ENCODE measurements at regions not wholly inside any gene's neighbourhood (a gene's known extent, or its start where the extent isn't known, plus 50 kb on each side); places are given as distances from the start of the nearest gene placed in this dataset.

GRCh38 chr20:23146857-23147637 is 60.9 kb upstream of the CD93 start:
- H3K9me3 ChIP-seq (ENCODE audit: control insufficient read depth, insufficient read depth, low read length), result no peaks in the 10 kb centered on the region
- no peak for DNase-seq

More at GRCh38 chr20:23146857-23147637, 60.9 kb upstream of the CD93 start:
- no CpG with 5 or more reads among the region's 7 CpGs for WGBS, 2 experiments (ENCODE audit: extremely low coverage in 2 of 2, insufficient read length in 1 of 2)
- Histone ChIP-seq H2AFZ (replicated peaks; ENCODE audit: low read length, poor library complexity) (peak overlapping the region; percentile 16), H3K9ac (ENCODE audit: low read depth, low read length) (no peak overlapping the region), H3K4ac (ENCODE audit: low read depth, low read length) (peak overlapping the region; percentile 76; the same call in 1 of the 2 replicates), H3K4me3 (ENCODE audit: insufficient read depth, low read depth, low read length) (no peak overlapping the region), H4K20me1 (ENCODE audit: insufficient read depth, low read length) (no peaks in the 10 kb centered on the region), H3K27me3 (ENCODE audit: control insufficient read depth, insufficient read depth, low read length) (no peaks in the 10 kb centered on the region), H2BK15ac (ENCODE audit: low read depth, low read length) (peak overlapping the region; percentile 29; the same call in 1 of the 3 replicates), H3K23ac (ENCODE audit: low read depth, low read length) (peak overlapping the region; percentile 49; the same call in 1 of the 2 replicates), H3K56ac (ENCODE audit: extremely low read depth, insufficient read depth, low read length) (no peak overlapping the region), H2AK9ac (replicated peaks; ENCODE audit: low read depth, low read length, poor library complexity) (no peak overlapping the region), H2AK5ac (ENCODE audit: low read depth, low read length) (peak overlapping the region; percentile 81; the same call in 1 of the 2 replicates), H3K9me1 (ENCODE audit: insufficient read depth, low read length) (peaks cover 44% of the 10 kb centered on the region), H3K4me2 (ENCODE audit: low read depth, low read length) (peak overlapping the region; percentile 23; the same call in 1 of the 2 replicates), H2BK5ac (ENCODE audit: low read depth, low read length, poor library complexity, severe bottlenecking) (peak overlapping the region; percentile 25), H4K5ac (ENCODE audit: low read depth, low read length) (no peak overlapping the region), H3K27ac (ENCODE audit: insufficient read depth, low read length) (no peak overlapping the region), H3K14ac (replicated peaks; ENCODE audit: low read depth, low read length) (peak overlapping the region; percentile 43), H2BK120ac (ENCODE audit: low read depth, low read length) (peak overlapping the region; percentile 49), H4K8ac (ENCODE audit: low read depth in 2 of 2, low read length in 2 of 2) (peak overlapping the region in 1 of 2 experiments; percentile 58; a peak in 1 of 4 replicates), H3K36me3 (ENCODE audit: control insufficient read depth, insufficient read depth, low read length) (no peaks in the 10 kb centered on the region), H3K79me1 (ENCODE audit: low read depth in 1 of 2, low read length in 2 of 2) (no peaks in the 10 kb centered on the region), H4K91ac (ENCODE audit: insufficient read depth, low read depth, low read length) (peak overlapping the region; percentile 19; the same call in 1 of the 2 replicates), H3K18ac (ENCODE audit: low read depth, low read length) (peak overlapping the region; percentile 18; the same call in 1 of the 2 replicates), H2BK20ac (ENCODE audit: low read depth, low read length) (peak overlapping the region; percentile 76), H3K4me1 (ENCODE audit: control insufficient read depth, insufficient read depth, low read length) (peaks cover 34% of the 10 kb centered on the region)
- POLR2A ChIA-PET (ENCODE audit: unreplicated experiment), result no interaction called here
- dilution Hi-C loops (cut with HindIII; ENCODE audit: low sequenced_read_pairs, unreplicated experiment), result no loop called here
- no TSS peak for BruUV-seq (replicated peaks)
- intact Hi-C loops (cut with micrococcal nuclease), result loop anchor here (10.0 kb wide), 1 partner anchor 208 kb away; the partner anchor contains the start of gene NXT1
- no peak for ATAC-seq (ENCODE audit: low read depth)
- CTCF ChIA-PET, result no interaction called here
- in situ Hi-C loops (cut with MboI; ENCODE audit: low sequenced_read_pairs), result no loop called here
- no peak for TF ChIP-seq RAD21 (IDR thresholded peaks at IDR 0.05; ENCODE audit: low read length)
- TF ChIP-seq MAZ (IDR thresholded peaks at IDR 0.05; ENCODE audit: borderline replicate concordance, low read depth, low read length), result no peak
- no peak for TF ChIP-seq RFX5 (IDR thresholded peaks at IDR 0.05; ENCODE audit: low read depth, low read length)
- TF ChIP-seq SMC3 (IDR thresholded peaks at IDR 0.05; ENCODE audit: low read depth, low read length), result no peak
- no peak for TF ChIP-seq MAFK (IDR thresholded peaks at IDR 0.05; ENCODE audit: low read depth, low read length)
- TF ChIP-seq ELK1 (IDR thresholded peaks at IDR 0.05; ENCODE audit: borderline replicate concordance, low read depth, low read length), result no peak
- TF ChIP-seq FOS (IDR thresholded peaks at IDR 0.05; ENCODE audit: low read depth, low read length), result no peak
- no peak for TF ChIP-seq CEBPB (IDR thresholded peaks at IDR 0.05; ENCODE audit: low read depth, low read length)
- TF ChIP-seq RCOR1 (IDR thresholded peaks at IDR 0.05; ENCODE audit: insufficient replicate concordance, low read length), result no peak
- TF ChIP-seq POLR2A (IDR thresholded peaks at IDR 0.05; ENCODE audit: low read depth, low read length), result no peak
- no peak for TF ChIP-seq CHD1 (IDR thresholded peaks at IDR 0.05; ENCODE audit: low read depth, low read length)
- no peak for TF ChIP-seq NFE2L2 (IDR thresholded peaks at IDR 0.05; ENCODE audit: low read depth, low read length)
- TF ChIP-seq CTCF (conservative IDR thresholded peaks at IDR 0.05; ENCODE audit: low read depth, low read length), result no peak
- TF ChIP-seq USF2 (IDR thresholded peaks at IDR 0.05; ENCODE audit: low read depth, low read length), result no peak
- TF ChIP-seq BHLHE40 (IDR thresholded peaks at IDR 0.05; ENCODE audit: low read depth, low read length), result no peak
